GM12873 (cell line): ENCODE measurements at regions not wholly inside any gene's neighbourhood (a gene's known extent, or its start where the extent isn't known, plus 50 kb on each side); places are given as distances from the start of the nearest gene placed in this dataset.

Experiments
- TF ChIP-seq, protein P1 (sequence below): IDR thresholded peaks from 2 replicates; pipeline ENCODE4 v1.5.1; 2012; ENCODE audit warnings: low read depth, mild to moderate bottlenecking, moderate library complexity, low read length, control low read depth; ENCODE audit not compliant: insufficient read depth; ENCODE audit errors: missing control alignments

DNA sequence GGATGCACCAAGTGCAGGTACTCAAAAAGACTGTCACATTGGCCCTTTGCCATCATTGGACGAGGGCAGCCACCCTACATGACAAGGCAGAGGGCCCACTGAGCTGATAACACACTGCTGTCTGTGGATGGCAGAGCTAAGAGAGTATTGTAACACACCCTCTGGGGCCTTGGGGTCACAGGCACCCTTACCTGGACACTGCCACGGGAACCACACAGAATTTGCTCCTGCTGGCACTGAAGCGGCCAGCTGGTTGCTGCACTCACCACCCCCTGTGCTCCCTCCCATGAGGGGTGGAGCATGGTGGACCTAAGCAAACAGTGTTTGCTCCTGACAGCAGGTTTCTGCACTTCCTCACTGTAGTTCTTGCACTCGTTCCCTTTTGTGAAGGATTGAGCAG, 208.2 kb upstream of the SGO1 start:
- TF ChIP-seq, protein P1, sequence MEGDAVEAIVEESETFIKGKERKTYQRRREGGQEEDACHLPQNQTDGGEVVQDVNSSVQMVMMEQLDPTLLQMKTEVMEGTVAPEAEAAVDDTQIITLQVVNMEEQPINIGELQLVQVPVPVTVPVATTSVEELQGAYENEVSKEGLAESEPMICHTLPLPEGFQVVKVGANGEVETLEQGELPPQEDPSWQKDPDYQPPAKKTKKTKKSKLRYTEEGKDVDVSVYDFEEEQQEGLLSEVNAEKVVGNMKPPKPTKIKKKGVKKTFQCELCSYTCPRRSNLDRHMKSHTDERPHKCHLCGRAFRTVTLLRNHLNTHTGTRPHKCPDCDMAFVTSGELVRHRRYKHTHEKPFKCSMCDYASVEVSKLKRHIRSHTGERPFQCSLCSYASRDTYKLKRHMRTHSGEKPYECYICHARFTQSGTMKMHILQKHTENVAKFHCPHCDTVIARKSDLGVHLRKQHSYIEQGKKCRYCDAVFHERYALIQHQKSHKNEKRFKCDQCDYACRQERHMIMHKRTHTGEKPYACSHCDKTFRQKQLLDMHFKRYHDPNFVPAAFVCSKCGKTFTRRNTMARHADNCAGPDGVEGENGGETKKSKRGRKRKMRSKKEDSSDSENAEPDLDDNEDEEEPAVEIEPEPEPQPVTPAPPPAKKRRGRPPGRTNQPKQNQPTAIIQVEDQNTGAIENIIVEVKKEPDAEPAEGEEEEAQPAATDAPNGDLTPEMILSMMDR, result no peak

DNA sequence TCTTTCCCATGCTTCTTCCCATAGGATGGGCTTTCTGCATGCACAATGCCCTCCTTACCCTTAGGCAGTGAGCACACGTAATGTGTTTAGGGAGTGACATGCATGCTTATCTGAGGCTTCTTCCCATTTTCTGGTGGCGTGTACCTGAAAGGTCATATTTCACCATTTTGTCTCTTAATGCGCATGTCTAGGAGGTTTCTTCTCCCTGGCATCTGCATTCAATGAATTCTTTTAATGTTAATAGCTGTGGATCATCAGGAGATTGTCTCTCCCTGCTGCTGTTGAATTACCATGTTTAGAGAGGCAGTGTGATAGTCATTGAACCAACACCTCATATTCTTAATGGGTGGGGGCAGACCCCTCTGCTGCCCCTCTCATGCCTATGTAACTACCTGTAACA, 205.6 kb upstream of the SGO1 start:
- TF ChIP-seq, protein P1, result no peak

DNA sequence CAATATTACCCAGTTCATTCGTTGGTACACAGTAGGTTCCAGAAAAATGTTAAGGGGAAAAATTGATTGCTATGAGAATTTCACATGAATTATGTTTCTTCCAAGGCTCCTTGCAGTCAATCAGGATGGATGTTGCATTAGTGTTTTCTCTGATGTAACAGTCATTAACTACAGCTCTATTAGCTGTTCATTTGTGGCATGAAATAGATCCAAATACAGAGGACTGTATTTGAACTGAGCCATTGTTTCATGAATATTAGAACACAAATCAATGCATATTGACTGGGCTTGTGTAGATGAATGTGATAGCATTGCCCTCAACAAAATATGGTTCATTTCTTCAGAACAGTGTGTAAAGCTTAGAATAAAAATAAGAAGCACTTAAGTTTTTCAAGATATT, 203.0 kb upstream of the SGO1 start:
- TF ChIP-seq, protein P1, result no peak

DNA sequence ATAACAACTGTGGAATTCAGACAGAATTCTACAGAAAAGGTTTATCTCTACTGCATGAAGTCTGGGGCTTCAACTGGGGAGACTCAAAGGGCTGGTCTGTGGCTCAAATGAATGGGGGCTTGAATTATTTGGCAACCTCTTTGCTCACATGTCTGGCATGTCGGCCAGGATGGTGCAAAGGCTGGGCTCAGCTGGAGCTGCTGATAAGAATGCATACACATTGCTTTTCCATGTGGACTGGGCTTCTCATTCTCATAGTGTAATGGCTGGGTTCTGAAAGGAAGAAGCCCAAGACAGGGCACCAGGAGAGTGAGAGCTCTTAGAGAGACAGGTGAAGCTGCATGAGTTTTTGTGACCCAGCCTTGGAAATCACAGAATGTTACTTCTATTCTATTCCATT, 194.3 kb upstream of the SGO1 start:
- TF ChIP-seq, protein P1, result no peak

DNA sequence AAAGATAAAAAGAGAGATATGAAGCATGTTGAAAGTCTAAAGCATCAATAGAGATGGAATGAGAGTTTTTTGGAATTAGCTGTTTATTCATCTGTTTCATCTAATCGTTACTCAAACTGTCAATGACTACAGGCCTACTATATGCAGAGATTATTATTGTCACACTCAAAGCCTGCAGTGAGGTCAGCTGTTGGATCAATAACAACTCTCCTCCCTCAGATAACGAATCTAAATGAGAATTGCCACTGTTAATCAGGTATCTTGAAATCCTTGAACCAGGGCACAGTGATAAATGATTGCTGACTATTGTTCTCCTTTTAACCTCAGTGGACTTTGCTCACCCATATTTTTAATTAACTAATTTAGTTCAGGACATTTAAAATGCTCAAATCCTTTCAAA, 192.3 kb upstream of the SGO1 start:
- TF ChIP-seq, protein P1, result no peak

DNA sequence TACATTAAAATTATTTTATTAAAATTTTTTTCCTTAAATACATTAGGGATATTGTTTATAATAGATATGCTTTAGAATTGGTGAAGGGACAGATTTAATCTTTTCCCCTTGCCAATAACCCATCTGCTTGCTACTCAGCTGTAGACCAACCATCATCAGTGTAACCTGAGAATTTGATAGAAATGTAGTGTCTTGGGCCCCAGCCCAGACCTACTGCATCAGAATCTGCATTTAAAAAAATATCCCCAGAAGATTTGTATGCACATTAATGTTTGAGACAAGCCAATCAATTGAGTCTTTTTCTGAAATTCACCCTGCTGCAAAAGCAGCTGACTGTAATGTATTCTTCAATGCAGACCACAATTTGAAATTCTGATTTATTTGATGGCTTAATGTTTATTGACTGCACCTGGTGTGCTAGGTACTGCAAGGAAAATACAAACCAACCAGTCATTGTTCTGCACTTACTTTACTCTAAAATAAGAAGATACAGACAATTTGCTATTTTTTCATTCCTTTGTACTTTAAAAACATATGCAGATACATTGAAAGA, 190.7 kb upstream of the SGO1 start:
- TF ChIP-seq, protein P1, result no peak

DNA sequence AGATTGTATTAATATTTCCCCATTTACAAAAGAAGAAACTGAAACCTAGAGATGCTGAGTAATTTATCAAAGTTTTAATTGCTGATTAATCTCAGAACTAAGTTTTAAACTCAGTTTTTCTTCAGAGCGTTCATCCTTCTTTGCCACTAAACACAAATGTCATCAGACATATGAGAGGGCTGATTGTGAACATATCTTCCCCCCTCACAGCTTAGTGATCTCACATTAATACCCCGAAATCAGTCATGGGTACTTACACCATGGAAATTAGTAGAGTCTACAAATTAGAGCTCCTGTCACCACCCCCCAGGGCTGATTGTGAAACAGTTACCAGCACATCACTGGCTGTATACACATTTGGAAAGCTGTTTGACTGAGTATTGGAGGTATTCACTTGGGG, 189.3 kb upstream of the SGO1 start:
- TF ChIP-seq, protein P1, result no peak
